Stimulated activated CD4-positive, alpha-beta T cell treated with anti-CD3 and anti-CD28 coated beads, Interleukin-4, amount 100 ng/mL, for 1 hour (primary cell): ENCODE measurements at regions not wholly inside any gene's neighbourhood (a gene's known extent, or its start where the extent isn't known, plus 50 kb on each side); places are given as distances from the start of the nearest gene placed in this dataset.
"Not testable (repeated sequence)": the region's sequence is repeated elsewhere in the genome, so short reads cannot be mapped to it uniquely, and the experiment has no call there.

ENCODE experiments used
- DNase-seq: peaks from one replicate; pipeline ENCODE4 v3.0.0-alpha.2; 2020

- DNase-seq = no peak
Measured at GRCh38 chr6:792662-793061, 99.7 kb upstream of the EXOC2 start.

GRCh38 chr6:788058-788457 lies 95.1 kb upstream of the EXOC2 start:
- DNase-seq = no peak

- DNase-seq = no peak
Measured at GRCh38 chr6:786946-787763, 94.2 kb upstream of the EXOC2 start.

- no peak for DNase-seq
Measured at GRCh38 chr6:783966-784735, 91.2 kb upstream of the EXOC2 start.

- no peak for DNase-seq
Measured at GRCh38 chr6:782141-782540, 89.2 kb upstream of the EXOC2 start.

GRCh38 chr6:781350-781961 lies 88.5 kb upstream of the EXOC2 start:
- DNase-seq = no peak

- no peak for DNase-seq
Measured at GRCh38 chr6:780706-781105, 87.8 kb upstream of the EXOC2 start.

- DNase-seq = no peak
Measured at GRCh38 chr6:776951-777350, 84.0 kb upstream of the EXOC2 start.

- no peak for DNase-seq
Measured at GRCh38 chr6:776528-776931, 83.6 kb upstream of the EXOC2 start.

GRCh38 chr6:775863-776262 lies 82.9 kb upstream of the EXOC2 start:
- no peak for DNase-seq

GRCh38 chr6:771683-772082 lies 78.7 kb upstream of the EXOC2 start:
- not testable (repeated sequence) for DNase-seq

- no peak for DNase-seq
Measured at GRCh38 chr6:767755-768512, 75.0 kb upstream of the EXOC2 start.

- no peak for DNase-seq
Measured at GRCh38 chr6:766625-767024, 73.7 kb upstream of the EXOC2 start.

GRCh38 chr6:761997-762396 lies 69.1 kb upstream of the EXOC2 start:
- no peak for DNase-seq

GRCh38 chr6:760982-761955 lies 68.3 kb upstream of the EXOC2 start:
- no peak for DNase-seq

- no peak for DNase-seq
Measured at GRCh38 chr6:759729-760128, 66.8 kb upstream of the EXOC2 start.

- no peak for DNase-seq
Measured at GRCh38 chr6:756224-756623, 63.3 kb upstream of the EXOC2 start.

GRCh38 chr6:754202-754601 lies 61.3 kb upstream of the EXOC2 start:
- DNase-seq = no peak

- no peak for DNase-seq
Measured at GRCh38 chr6:753486-753885, 60.5 kb upstream of the EXOC2 start.

- no peak for DNase-seq
Measured at GRCh38 chr6:752438-752837, 59.5 kb upstream of the EXOC2 start.

- DNase-seq = no peak
Measured at GRCh38 chr6:751765-752164, 58.8 kb upstream of the EXOC2 start.

- no peak for DNase-seq
Measured at GRCh38 chr6:747921-748320, 55.0 kb upstream of the EXOC2 start.
